GM19023 (cell line): ENCODE measurements at regions not wholly inside any gene's neighbourhood (a gene's known extent, or its start where the extent isn't known, plus 50 kb on each side); places are given as distances from the start of the nearest gene placed in this dataset.
"Not testable (repeated sequence)": the region's sequence is repeated elsewhere in the genome, so short reads cannot be mapped to it uniquely, and the experiment has no call there.

Source experiments
- ATAC-seq: cut with Tn5 transposase; IDR thresholded peaks from one replicate; pipeline ENCODE4 v1.9.1; 2021; ENCODE audit warnings: mild to moderate bottlenecking, moderate library complexity; ENCODE audit not compliant: unreplicated experiment

- no peak for ATAC-seq
Observed at GRCh38 chr4:166153548-166153947, 280.5 kb downstream of the TLL1 start.

- ATAC-seq, result no peak
Observed at GRCh38 chr4:166162327-166162726, 289.3 kb downstream of the TLL1 start.

- peak; percentile 96 for ATAC-seq
Observed at GRCh38 chr4:166165829-166166420, 292.9 kb downstream of the TLL1 start.

GRCh38 chr4:166169111-166169510 is 296.1 kb downstream of the TLL1 start:
- ATAC-seq, result no peak

- no peak for ATAC-seq
Observed at GRCh38 chr4:166172619-166173018, 299.6 kb downstream of the TLL1 start.

GRCh38 chr4:166174717-166175490 is 301.9 kb downstream of the TLL1 start:
- no peak for ATAC-seq

- ATAC-seq, result no peak
Observed at GRCh38 chr4:166182145-166182544, 309.1 kb downstream of the TLL1 start.

GRCh38 chr4:166195101-166195500 is 322.1 kb downstream of the TLL1 start:
- no peak for ATAC-seq

GRCh38 chr4:166197166-166197565 is 324.1 kb downstream of the TLL1 start:
- no peak for ATAC-seq

- no peak for ATAC-seq
Observed at GRCh38 chr4:166198041-166198440, 325.0 kb downstream of the TLL1 start.

- no peak for ATAC-seq
Observed at GRCh38 chr4:166198516-166199310, 325.7 kb downstream of the TLL1 start.

GRCh38 chr4:166202991-166203390 is 330.0 kb downstream of the TLL1 start:
- no peak for ATAC-seq

GRCh38 chr4:166212326-166212725 is 339.3 kb downstream of the TLL1 start:
- not testable (repeated sequence) for ATAC-seq

- no peak for ATAC-seq
Observed at GRCh38 chr4:166222271-166222670, 349.2 kb downstream of the TLL1 start.

GRCh38 chr4:166228112-166228511 is 355.1 kb downstream of the TLL1 start:
- no peak for ATAC-seq

GRCh38 chr4:166229799-166230198 is 356.8 kb downstream of the TLL1 start:
- no peak for ATAC-seq

- ATAC-seq, result no peak
Observed at GRCh38 chr4:166230841-166231240, 357.8 kb downstream of the TLL1 start.

GRCh38 chr4:166239354-166239753 is 366.3 kb downstream of the TLL1 start:
- no peak for ATAC-seq

GRCh38 chr4:166252487-166253402 is 379.7 kb downstream of the TLL1 start:
- ATAC-seq, result no peak

- ATAC-seq, result no peak
Observed at GRCh38 chr4:166257276-166257675, 384.2 kb downstream of the TLL1 start.

- no peak for ATAC-seq
Observed at GRCh38 chr4:166257891-166258290, 384.9 kb downstream of the TLL1 start.
